T-cell (primary cell): ENCODE measurements at regions not wholly inside any gene's neighbourhood (a gene's known extent, or its start where the extent isn't known, plus 50 kb on each side); places are given as distances from the start of the nearest gene placed in this dataset.

ENCODE experiments used
- ATAC-seq, 4 experiments: fragments of 200-7000 bp in 3 of 4; fragments of 150-1000 bp in 1 of 4; cut with Tn5 transposase; replicated peaks in 1 of 4; 1 replicate in 3 of 4; 2 replicates in 1 of 4; pipeline ENCODE4 v1.10.0; 2021; ENCODE audit warnings: moderate library complexity in 3 of 4, mild to moderate bottlenecking in 2 of 4, moderate number of reproducible peaks in 1 of 4
- CTCF ChIA-PET, 2 donors: fragments of 300-600 bp; sonication (Branson Sonifier 250); formaldehyde crosslinking; loops; one replicate each; lab custom pipeline; 2022; ENCODE audit warnings: antibody characterized with exemption in 2 of 2; lab: Charles Lee
- POLR2A ChIA-PET, 2 donors: fragments of 300-600 bp; sonication (Branson Sonifier 250); formaldehyde crosslinking; loops; one replicate each; lab custom pipeline; 2022; ENCODE audit warnings: antibody characterized with exemption in 2 of 2; lab: Charles Lee
- DNase-seq, 35 experiments: peaks; one replicate each; pipeline versions ENCODE4 v3.0.0 to v3.0.0-alpha.2; 2013 to 2023
- H3K27ac ChIP-seq: one replicate; pipeline ENCODE4 v1.5.1; 2013; ENCODE audit warnings: low read length
- H3K27me3 ChIP-seq, 2 experiments: replicated peaks in 1 of 2; 1 replicate in 1 of 2; 2 replicates in 1 of 2; pipeline versions ENCODE4 v1.6.1 to v1.7.0; 2013; ENCODE audit warnings: low read length in 1 of 2, mixed read lengths in 1 of 2; ENCODE audit not compliant: control insufficient read depth in 2 of 2, insufficient read depth in 2 of 2; ENCODE audit errors: extremely low read depth in 1 of 2
- H3K36me3 ChIP-seq, 2 donors: 1 replicate in 1 of 2; 2 replicates in 1 of 2; pipeline versions ENCODE4 v1.6.1 to v1.7.0; 2013; ENCODE audit warnings: low read length in 1 of 2; ENCODE audit not compliant: control insufficient read depth in 2 of 2, insufficient read depth in 1 of 2; ENCODE audit errors: extremely low read depth in 1 of 2
- H3K4me1 ChIP-seq, 2 experiments: 1 replicate in 1 of 2; 2 replicates in 1 of 2; pipeline versions ENCODE4 v1.6.1 to v1.7.0; 2013; ENCODE audit warnings: low read length in 2 of 2, mixed read lengths in 1 of 2; ENCODE audit not compliant: insufficient read depth in 2 of 2, control insufficient read depth in 1 of 2; ENCODE audit errors: extremely low read depth in 1 of 2
- H3K4me3 ChIP-seq, 2 donors: 1 replicate in 1 of 2; 2 replicates in 1 of 2; pipeline versions ENCODE4 v1.5.1 to v1.7.0; 2013; ENCODE audit warnings: mild to moderate bottlenecking in 2 of 2, low read length in 1 of 2, moderate library complexity in 1 of 2; ENCODE audit not compliant: control insufficient read depth in 1 of 2; ENCODE audit errors: extremely low read depth in 1 of 2
- H3K9me3 ChIP-seq: 2 replicates; pipeline ENCODE4 v1.7.0; 2013
- H3K27ac Mint-ChIP-seq, 2 donors: one replicate each; pipeline ENCODE4 v1.8.0; 2020 to 2021; ENCODE audit warnings: mild to moderate bottlenecking in 2 of 2, mixed read lengths in 2 of 2
- H3K27me3 Mint-ChIP-seq, 2 donors: one replicate each; pipeline ENCODE4 v1.8.0; 2021 to 2022; ENCODE audit warnings: mixed read lengths in 2 of 2
- H3K36me3 Mint-ChIP-seq: one replicate; pipeline ENCODE4 v1.8.0; 2021; ENCODE audit warnings: mixed read lengths
- H3K4me1 Mint-ChIP-seq, 3 donors: one replicate each; pipeline ENCODE4 v1.8.0; 2020 to 2022; ENCODE audit warnings: mixed read lengths in 3 of 3, mild to moderate bottlenecking in 1 of 3
- H3K4me3 Mint-ChIP-seq, 3 donors: one replicate each; pipeline ENCODE4 v1.8.0; 2020 to 2022; ENCODE audit warnings: mild to moderate bottlenecking in 3 of 3, mixed read lengths in 3 of 3, moderate library complexity in 3 of 3
- H3K9me3 Mint-ChIP-seq, 3 donors: one replicate each; pipeline ENCODE4 v1.8.0; 2020 to 2022; ENCODE audit warnings: mixed read lengths in 3 of 3
- WGBS: methylation state at CpG from one replicate; pipeline ENCODE4 v1.1.5; 2013; ENCODE audit warnings: missing lambda C conversion rate; ENCODE audit not compliant: insufficient coverage; 5-methylcytosine and 5-hydroxymethylcytosine counted together

- ChIA-PET CTCF (no interaction called here), POLR2A (no interaction called here)
- Histone ChIP-seq H3K4me1 (no peaks in the 10 kb centered on the region), H3K27ac (no peak overlapping the region), H3K4me3 (no peak overlapping the region), H3K27me3 (no peaks in the 10 kb centered on the region), H3K9me3 (no peaks in the 10 kb centered on the region), H3K36me3 (no peaks in the 10 kb centered on the region)
- H3K27me3 Mint-ChIP-seq = no peaks in the 10 kb centered on the region
- WGBS = 95% methylated on average over 2 of the region's 2 CpGs
- DNase-seq (no peak), ATAC-seq (no peak)
- no peaks in the 10 kb centered on the region for H3K36me3 Mint-ChIP-seq
- no peak overlapping the region for H3K4me3 Mint-ChIP-seq
- no peaks in the 10 kb centered on the region for H3K4me1 Mint-ChIP-seq
- H3K27ac Mint-ChIP-seq = no peak overlapping the region
- H3K9me3 Mint-ChIP-seq = peaks cover 5 to 9% (median 6%) of the 10 kb centered on the region in 3 donors
Measured at GRCh38 chr6:91826128-91826527, 1239.3 kb upstream of the MAP3K7 start.

GRCh38 chr6:91824331-91824730, 1237.5 kb upstream of the MAP3K7 start:
- ChIA-PET POLR2A (no interaction called here), CTCF (interaction anchor here in 1 of 2 donors (0.7 kb wide), 1 partner anchor 17 kb away, joined by 3 read pairs; no protein-coding TSS in a partner anchor)
- Mint-ChIP-seq H3K27ac (no peak overlapping the region), H3K4me1 (no peaks in the 10 kb centered on the region), H3K27me3 (no peaks in the 10 kb centered on the region), H3K36me3 (no peaks in the 10 kb centered on the region), H3K9me3 (peaks cover 2 to 16% (median 6%) of the 10 kb centered on the region in 3 donors), H3K4me3 (no peak overlapping the region)
- no peaks in the 10 kb centered on the region for H3K27me3 ChIP-seq
- H3K4me1 ChIP-seq = no peaks in the 10 kb centered on the region
- DNase-seq (no peak), ATAC-seq (no peak)
- no peaks in the 10 kb centered on the region for H3K36me3 ChIP-seq
- no peak overlapping the region for H3K4me3 ChIP-seq
- H3K9me3 ChIP-seq = no peaks in the 10 kb centered on the region
- H3K27ac ChIP-seq = no peak overlapping the region

- H3K9me3 Mint-ChIP-seq = peaks cover 2 to 20% (median 6%) of the 10 kb centered on the region in 3 donors
- no peaks in the 10 kb centered on the region for H3K36me3 Mint-ChIP-seq
- ChIA-PET CTCF (no interaction called here), POLR2A (interaction anchor here in 1 of 2 donors (0.6 kb wide), 1 partner anchor 1275 kb away, joined by 4 read pairs; no protein-coding TSS in a partner anchor)
- Histone ChIP-seq H3K27me3 (no peaks in the 10 kb centered on the region), H3K9me3 (no peaks in the 10 kb centered on the region), H3K36me3 (no peaks in the 10 kb centered on the region), H3K4me3 (no peak overlapping the region), H3K27ac (no peak overlapping the region), H3K4me1 (no peaks in the 10 kb centered on the region)
- no peaks in the 10 kb centered on the region for H3K4me1 Mint-ChIP-seq
- no peak overlapping the region for H3K27ac Mint-ChIP-seq
- no peaks in the 10 kb centered on the region for H3K27me3 Mint-ChIP-seq
- ATAC-seq = no peak
- H3K4me3 Mint-ChIP-seq = no peak overlapping the region
- DNase-seq = no peak
Measured at GRCh38 chr6:91822581-91822980, 1235.7 kb upstream of the MAP3K7 start.

- DNase-seq = no peak
- Mint-ChIP-seq H3K27me3 (no peaks in the 10 kb centered on the region), H3K9me3 (peaks cover 2 to 15% (median 6%) of the 10 kb centered on the region in 3 donors), H3K36me3 (no peaks in the 10 kb centered on the region), H3K27ac (no peak overlapping the region), H3K4me1 (no peaks in the 10 kb centered on the region), H3K4me3 (no peak overlapping the region)
- Histone ChIP-seq H3K4me1 (no peaks in the 10 kb centered on the region), H3K27ac (no peak overlapping the region), H3K9me3 (no peaks in the 10 kb centered on the region), H3K4me3 (no peak overlapping the region), H3K36me3 (no peaks in the 10 kb centered on the region), H3K27me3 (no peaks in the 10 kb centered on the region)
- 93% methylated on average over 11 of the region's 18 CpGs for WGBS
- no peak for ATAC-seq
- POLR2A ChIA-PET = no interaction called here
- CTCF ChIA-PET = no interaction called here
Measured at GRCh38 chr6:91816335-91816734, 1229.5 kb upstream of the MAP3K7 start.

- DNase-seq = no peak
- Mint-ChIP-seq H3K9me3 (peaks cover 2 to 9% (median 6%) of the 10 kb centered on the region in 3 donors), H3K27ac (no peak overlapping the region), H3K4me3 (no peak overlapping the region), H3K4me1 (no peaks in the 10 kb centered on the region), H3K27me3 (no peaks in the 10 kb centered on the region), H3K36me3 (no peaks in the 10 kb centered on the region)
- Histone ChIP-seq H3K36me3 (no peaks in the 10 kb centered on the region), H3K9me3 (no peaks in the 10 kb centered on the region), H3K27ac (no peak overlapping the region), H3K27me3 (no peaks in the 10 kb centered on the region), H3K4me1 (no peaks in the 10 kb centered on the region), H3K4me3 (no peak overlapping the region)
- no peak for ATAC-seq
- CTCF ChIA-PET = no interaction called here
- POLR2A ChIA-PET = no interaction called here
- WGBS = no CpG with 5 or more reads among the region's 3 CpGs
Measured at GRCh38 chr6:91813641-91814040, 1226.8 kb upstream of the MAP3K7 start.

GRCh38 chr6:91812596-91813274, 1225.9 kb upstream of the MAP3K7 start:
- Mint-ChIP-seq H3K36me3 (no peaks in the 10 kb centered on the region), H3K4me3 (no peak overlapping the region), H3K27me3 (no peaks in the 10 kb centered on the region), H3K27ac (no peak overlapping the region), H3K9me3 (peaks cover 2 to 6% (median 5%) of the 10 kb centered on the region in 3 donors), H3K4me1 (no peaks in the 10 kb centered on the region)
- no peak for DNase-seq
- ChIA-PET POLR2A (no interaction called here), CTCF (no interaction called here)
- H3K4me3 ChIP-seq = no peak overlapping the region
- no CpG with 5 or more reads among the region's 1 CpG for WGBS
- no peak overlapping the region for H3K27ac ChIP-seq
- no peaks in the 10 kb centered on the region for H3K27me3 ChIP-seq
- no peak for ATAC-seq
- no peaks in the 10 kb centered on the region for H3K9me3 ChIP-seq
- H3K4me1 ChIP-seq = no peaks in the 10 kb centered on the region
- no peaks in the 10 kb centered on the region for H3K36me3 ChIP-seq
